ENCODE measurements at regions not wholly inside any gene's neighbourhood (a gene's known extent, or its start where the extent isn't known, plus 50 kb on each side); places are given as distances from the start of the nearest gene placed in this dataset.

DNA sequence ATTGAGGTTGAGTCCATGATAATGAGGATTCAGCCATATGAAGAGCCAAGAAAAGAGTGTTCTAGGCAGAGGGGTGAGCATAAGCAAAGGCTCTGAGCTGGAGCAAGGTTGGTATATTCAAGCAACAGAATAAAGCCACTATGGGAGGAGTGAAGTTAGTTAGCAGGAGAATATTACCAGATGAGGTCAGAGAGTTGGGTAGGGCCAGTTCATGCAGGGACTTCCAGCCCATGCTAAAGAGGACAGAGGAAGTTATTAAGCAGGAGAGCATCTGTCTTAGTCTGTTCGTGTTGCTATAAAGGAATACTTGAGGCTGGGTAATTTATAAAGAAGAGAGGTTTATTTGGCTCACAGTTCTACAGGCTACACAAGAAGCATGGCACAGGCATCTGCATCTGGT, 57.1 kb upstream of the ATG10 start:
- DNase-seq, result no peak

DNA sequence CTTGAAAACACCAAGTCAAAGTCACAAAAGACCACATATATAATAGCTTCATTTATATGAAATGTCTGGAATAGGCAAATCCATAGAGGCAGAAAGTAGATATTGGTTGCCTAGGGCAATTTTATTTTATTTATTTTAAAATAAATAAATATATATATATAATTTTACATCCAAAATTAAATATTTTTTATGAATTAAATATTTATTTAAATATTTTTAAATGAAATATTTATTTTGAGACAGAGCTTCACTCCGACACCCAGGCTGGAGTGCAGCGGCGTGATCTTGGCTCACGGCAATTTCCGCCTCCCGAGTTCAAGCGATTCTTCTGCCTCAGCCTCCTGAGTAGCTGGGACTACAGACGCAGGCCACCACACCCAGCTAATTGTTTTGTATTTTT, 58.9 kb upstream of the ATG10 start:
- no peak for DNase-seq

DNA sequence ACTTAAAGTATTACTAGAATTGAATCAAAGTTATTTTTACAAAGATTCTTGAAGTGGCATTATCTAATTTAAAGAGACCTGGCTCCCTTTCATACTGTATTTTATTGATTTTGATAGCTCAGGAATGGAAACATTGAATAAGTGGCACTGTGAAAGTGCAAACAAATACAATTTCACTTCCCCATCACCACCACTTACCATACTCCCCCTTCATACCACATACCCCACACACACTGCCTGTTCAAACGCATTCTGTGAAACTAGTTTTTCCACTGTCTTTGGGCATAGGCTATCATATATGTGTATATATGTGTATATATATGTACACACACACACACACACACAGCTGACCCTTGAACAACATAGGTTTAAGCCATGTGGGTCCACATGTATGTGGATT, 62.1 kb upstream of the ATG10 start:
- no peak for DNase-seq

DNA sequence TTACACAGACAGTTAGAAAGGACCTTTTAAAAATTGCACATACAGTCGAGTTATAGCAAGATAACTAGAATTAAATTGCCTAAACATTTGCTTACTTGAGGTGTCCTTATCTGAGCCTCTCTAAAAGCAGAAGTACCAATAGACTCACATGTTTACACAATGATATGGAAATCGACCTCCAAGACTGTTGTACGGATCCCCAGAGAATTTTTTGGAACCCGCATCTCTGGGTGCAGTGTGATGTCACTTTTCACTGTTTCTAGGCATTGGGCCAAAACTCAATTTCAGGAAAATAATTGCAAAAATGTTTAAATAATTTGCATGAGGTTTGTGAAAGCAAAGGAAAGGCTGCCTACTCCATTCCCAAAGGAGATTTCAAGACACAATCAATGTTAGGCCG, 63.1 kb upstream of the ATG10 start:
- DNase-seq, result no peak

DNA sequence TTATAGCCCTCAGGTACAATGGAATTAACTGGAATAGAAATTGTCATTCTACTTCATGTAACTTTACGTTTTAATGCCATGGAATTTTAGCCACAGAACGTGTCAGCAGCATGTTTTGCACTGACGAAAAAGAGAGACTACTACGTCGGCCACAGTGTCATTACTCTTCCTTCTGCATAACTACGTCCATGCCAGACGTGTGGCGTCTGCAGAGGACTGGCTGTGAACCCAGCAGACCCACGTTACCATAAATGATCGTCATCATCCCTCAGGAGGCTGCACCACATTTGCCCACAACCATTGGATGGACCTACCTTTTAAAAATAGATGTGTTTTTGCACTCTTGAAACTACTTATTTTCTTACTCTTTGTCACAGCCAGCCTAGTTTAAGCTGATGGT, 63.8 kb upstream of the ATG10 start:
- DNase-seq, result no peak

DNA sequence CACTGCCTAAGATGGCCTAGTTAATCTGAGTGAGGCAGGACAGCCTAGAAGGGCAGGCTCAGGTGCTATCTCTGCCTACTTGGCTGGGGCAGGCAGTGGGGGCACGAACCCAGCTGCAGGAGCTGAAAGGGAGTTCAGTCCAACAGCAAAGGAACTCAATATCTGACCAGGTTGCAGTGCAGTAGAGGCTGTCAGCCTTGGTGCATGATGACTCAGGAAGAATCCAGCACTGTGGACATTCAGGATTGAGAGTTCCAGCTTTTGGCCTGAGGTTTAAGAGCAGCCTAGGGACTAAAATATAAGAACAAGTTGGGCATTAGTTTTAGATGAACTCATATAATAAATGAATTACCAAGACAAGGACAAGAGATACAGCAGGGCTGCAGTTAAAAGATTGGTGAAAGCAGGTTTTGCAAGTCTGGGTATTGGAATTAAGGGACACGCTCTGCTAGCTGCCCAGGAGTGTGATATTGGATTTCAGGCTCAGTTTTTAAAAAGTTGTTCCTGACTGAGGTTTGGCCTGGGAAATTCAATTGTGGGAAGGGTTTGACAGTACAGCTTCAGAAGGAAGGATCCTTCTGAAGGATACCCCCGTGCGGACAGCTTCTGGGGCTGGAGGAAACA, 64.7 kb upstream of the ATG10 start:
- no peak for DNase-seq

DNA sequence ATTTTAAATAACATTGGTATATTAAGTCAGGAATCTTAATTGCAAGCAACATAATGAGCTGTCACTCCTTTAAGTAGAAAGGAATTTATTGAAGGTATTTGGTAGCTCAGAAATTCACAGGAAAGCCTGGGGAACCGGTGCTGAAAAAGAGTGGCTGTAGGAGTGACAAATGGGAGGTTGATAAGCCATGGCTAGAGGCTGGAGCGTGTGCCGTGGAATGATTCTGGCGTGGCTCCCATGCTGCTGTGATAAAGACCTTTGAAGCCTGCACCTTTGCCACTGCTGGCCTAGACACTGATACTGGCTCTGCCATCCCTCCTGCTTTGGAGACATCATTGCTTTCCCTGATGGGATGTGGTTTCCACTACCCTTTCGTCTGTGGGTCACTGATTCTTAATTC, 65.7 kb upstream of the ATG10 start:
- DNase-seq, result no peak

DNA sequence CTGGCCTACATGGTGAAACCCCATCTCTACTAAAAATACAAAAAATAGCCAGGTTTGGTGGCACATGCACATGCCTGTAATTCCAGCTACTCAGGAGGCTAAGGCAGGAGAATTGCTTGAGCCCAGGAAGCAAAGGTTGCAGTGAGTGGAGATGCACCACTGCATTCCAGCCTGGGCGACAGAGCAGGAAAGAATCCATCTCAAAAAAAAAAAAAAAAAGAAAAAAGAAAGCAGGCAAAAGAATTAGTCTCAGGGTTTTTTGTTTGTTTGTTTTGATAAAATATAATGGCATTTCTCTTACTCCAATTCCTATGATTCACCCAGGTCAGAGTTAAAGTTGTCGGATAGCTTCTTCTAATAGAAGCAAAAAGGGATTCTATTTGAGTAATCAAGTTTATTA, 67.0 kb upstream of the ATG10 start:
- no peak for DNase-seq

DNA sequence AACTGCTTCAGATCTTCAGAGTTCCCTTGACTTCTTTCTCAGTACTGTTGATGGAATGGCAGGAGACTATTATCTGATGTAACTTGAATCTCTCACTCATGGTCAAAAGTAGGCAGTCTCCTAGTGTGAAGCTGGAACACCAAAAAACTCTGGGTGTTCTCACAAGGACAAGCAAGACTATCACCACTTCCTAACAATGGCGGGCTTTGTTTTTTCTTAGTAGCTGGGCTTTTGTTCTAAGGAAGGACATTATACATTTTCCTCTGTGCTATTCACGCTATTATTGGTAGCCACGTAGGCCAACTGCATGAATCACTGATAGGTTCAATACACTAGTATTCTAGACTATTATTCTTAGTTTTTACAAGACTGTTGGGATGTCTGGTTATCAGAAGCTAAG, 67.7 kb upstream of the ATG10 start:
- no peak for DNase-seq

DNA sequence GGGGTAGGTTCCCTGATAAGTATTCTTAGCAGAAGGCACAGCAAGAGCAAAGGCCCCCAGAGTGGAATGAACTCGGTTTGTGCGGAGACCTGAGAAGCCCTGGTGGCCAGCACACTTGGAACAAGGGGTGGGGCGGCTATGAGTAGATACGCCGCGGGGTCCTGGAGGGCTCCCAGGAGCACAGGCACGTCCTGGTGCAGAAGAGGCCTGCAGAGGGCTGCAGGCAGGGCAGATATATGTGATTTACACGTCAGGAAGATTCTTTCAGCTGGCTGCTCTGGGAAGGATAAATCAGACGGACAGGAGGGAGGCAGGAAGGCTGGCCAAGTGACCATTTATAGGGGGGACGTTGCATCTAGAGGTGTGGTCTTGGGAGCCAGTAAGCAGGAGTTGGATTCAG, 70.2 kb upstream of the ATG10 start:
- no peak for DNase-seq

DNA sequence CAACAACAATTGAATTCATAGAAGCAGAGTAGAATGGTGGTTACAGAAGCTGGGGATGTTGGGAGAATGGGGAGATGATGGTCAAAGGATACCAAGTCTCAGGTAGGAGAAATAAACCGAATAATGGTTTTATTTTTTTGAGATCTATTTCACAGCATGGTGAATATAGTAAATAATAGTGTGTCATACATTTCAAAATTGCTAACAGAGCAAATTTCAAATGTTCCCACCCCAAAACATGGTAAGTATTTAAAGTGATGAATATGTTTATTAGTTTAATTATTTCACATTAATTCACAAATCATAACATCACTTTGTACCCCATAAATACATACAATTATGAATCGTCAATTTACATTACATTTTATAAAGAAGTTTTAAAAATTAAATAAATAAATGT, 72.7 kb upstream of the ATG10 start:
- DNase-seq, result no peak

DNA sequence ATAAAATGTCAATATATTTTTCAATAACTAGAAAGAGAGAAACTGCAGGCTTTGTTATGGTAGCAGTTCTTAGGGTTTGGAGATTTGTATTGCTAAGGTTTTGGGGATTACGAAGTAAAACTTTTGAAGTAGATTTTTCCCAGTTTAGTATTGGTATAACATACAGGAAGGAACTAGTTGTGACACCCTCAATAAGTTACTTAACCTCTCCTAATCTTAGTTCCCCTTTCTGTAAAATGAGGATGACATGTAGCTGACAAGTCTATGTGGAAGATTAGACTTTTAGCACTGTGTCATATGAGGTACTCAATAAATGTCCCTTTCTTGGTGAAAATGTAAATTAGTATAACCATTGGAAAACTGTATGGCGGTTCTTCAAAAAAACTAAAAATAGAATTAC, 73.4 kb upstream of the ATG10 start:
- DNase-seq, result no peak

DNA sequence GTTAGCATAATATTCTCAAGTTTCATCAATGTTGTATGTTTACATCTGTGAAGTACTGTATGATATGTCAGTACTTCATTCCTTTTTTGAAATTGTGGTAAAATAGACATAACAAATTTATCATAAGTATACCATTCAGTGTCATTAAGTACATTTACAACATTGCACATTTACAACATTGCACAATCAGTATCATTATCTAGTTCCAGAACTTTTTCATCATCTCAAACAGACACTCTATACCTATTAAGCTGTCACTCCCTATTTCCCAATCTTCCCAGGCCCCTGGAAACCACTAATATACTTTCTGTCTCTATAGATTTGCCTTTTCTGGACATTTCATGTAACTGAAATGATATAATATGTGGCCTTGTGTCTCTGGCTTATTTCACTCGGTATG, 75.1 kb upstream of the ATG10 start:
- DNase-seq, result no peak

DNA sequence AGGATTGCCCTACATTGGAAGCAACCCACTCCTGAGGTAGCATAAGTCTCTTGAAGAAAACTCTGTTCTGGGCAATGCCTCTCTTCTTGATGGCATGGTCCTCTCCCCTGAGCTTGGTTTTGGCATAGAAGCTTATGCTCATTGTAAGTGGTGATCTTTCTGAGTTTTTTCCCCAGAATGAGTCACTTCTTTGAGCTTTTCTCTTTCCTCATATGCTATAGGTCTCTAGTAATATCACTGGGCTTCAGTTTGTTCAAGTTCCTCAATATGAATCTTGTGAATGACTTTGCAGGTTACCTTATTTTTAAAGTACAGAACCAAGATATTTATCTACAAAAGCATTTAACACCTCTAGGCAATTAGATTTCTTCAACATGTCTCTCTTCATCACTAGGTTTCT, 76.5 kb upstream of the ATG10 start:
- DNase-seq, result no peak

DNA sequence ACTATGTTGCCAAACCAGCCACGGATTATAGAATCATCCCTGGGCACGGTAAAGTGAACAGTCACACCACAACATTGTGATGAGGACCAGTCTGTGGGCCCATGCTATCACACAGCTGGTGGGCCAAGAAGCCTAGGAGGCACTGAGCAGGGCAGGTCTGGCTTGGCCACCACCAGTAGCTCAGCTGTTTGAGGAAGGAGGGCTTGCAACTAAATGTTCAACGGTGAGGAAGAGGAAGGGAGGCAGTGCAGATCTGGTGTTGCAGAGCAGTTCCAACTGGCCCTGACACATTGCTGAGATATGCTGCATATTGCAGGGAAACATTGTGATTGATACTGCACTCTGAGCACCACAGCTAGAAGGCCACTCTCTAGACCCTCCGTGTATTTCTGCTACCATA, 77.9 kb upstream of the ATG10 start:
- DNase-seq, result no peak

DNA sequence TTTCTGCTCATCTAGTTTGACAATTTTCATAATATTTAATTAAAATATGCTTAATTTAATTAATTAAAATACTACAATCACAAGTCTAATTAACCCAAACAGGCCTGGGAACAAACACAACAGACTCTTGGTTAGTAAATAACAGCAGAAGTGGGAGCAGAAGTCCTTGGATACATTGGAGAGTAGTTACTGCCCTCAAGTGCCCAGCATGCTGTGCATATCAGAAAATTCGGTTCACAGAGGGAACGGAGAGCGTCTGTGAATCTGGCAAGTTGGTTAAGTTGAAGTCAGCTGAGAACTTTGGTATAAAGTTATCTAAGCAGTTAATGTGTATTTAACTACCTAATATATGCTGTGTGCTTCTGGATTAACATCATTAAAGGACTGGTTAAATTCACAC, 87.0 kb upstream of the ATG10 start:
- no peak for DNase-seq

DNA sequence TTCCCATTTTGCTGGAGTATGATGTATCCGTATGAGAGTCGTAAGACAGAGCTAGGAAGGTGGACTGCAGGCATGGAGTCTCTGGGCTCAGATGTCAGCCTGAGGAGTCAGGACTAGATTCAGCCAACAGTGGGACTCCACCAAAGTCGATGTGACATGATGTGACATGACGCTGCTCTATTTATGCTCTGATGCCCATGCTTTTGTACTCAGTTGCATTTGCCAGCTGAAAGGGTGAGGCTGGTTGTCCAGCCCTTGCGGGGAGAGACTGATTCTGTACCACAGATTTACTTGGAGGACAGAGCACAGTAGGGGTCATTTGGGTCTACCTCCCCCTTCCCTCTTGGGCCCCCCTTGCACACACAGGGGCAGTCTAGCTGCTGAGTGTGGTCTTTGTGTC, 88.5 kb upstream of the ATG10 start:
- no peak for DNase-seq

DNA sequence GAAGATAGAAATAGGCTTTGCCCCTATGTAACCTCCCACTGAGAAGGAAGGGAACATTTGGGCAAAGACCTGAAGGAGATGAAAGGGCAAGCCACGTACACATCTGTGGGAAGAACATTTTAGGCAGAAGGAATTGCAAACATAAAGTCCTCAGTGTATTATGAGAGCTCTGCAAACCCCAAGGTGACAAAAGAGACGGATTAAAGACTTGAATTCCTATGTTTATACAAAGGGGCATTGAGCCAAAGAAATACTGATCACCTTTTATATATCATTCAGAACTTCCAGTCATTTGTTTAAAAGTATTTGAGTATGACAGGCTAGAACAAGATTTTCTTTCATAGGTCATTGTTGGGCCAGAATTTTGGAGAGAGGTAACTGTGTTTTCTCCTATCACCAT, 90.2 kb upstream of the ATG10 start:
- DNase-seq, result no peak

DNA sequence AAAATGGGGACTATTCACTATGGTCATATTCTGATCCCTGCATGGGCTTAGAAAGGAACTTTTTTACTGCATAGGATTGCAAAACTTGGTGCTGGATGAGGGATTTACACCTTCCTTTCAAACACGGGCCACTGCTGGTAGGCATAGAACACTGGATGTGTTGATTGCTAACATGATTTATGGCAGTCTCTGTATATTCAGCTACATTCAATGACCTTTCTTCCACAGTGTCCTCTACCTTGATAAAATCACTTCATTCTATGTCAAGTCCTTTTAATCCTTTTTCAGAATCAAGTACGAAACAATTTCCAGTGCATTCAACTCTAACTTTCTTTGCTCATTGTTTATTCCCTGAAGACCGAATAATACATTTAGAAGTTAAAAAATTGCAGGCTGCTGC, 91.9 kb upstream of the ATG10 start:
- DNase-seq, result no peak

DNA sequence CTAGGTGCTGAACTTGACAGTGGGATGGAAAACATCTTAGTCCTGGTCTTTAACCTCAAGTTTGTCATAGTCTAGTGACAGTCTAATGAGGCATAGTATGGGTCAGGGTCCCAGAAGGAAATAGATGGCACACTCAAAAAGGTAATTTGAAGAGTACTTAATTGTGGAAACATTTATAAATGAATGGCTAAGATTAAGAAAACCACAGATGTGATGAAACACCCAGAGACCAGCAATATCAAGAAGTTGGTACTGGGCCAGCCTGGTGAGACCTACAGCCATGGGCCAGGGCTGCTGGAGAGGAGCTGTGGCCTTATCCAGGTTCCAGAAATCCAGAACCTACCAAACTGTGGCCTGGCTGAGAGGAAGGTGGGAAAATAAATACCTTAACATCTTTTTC, 93.5 kb upstream of the ATG10 start:
- no peak for DNase-seq

DNA sequence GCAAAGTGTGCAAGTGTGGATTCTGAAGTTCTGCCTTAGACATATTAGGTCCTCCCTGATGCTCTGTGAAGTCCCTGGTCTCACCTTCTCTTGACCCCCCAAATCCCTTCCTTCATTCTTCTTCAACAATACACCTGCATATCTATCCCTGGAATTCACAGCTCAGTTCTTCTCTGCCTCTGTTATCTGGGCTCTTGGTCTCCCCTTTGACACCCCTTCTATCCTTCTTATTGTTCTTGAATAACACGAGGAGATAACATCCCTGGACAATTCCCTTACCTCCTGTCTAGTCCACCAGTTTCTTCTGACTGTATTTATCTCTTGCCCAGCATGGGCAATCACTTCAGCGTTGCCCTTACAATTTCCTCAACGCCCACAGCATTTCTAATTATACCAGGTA, 104.8 kb upstream of the ATG10 start:
- no peak for DNase-seq

DNA sequence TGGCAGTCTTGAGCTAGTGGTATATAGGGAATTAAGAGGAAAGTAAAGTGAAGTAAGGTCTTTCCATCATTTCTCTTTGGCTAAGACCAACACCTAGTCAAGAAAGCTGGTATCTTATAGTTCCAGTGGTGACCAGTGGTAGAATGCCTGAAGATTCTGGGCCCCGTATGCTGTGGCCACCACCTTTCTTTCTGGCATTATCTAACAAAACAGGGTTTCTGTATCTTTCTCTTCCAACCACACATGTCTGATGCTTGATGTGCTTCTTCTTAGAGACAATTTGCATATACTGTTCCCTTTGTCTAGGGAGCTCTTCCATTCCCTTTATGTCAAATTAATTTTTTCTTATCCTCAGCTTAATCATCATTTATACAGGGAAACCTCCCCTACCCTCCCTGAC, 109.9 kb upstream of the SSBP2 start:
- no peak for DNase-seq

DNA sequence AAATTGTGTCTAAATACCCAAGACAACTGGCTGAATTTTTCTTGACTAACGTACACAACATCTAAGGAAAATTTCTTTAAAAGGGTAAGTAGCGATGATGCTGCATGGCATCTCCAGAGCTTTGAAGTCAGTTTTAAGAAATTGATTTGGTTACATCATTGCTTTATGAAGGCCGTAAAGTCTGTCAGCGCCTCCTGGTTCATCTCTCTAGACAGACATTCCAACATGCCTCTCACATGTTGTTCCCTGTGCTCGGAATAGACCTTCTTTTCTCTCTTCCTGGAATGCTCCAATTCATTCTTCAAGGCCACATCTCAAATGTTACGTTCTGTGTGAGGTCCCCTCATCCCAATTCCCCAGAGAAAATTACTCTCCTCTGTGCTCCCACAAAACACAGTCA, 108.7 kb upstream of the SSBP2 start:
- DNase-seq, result no peak

DNA sequence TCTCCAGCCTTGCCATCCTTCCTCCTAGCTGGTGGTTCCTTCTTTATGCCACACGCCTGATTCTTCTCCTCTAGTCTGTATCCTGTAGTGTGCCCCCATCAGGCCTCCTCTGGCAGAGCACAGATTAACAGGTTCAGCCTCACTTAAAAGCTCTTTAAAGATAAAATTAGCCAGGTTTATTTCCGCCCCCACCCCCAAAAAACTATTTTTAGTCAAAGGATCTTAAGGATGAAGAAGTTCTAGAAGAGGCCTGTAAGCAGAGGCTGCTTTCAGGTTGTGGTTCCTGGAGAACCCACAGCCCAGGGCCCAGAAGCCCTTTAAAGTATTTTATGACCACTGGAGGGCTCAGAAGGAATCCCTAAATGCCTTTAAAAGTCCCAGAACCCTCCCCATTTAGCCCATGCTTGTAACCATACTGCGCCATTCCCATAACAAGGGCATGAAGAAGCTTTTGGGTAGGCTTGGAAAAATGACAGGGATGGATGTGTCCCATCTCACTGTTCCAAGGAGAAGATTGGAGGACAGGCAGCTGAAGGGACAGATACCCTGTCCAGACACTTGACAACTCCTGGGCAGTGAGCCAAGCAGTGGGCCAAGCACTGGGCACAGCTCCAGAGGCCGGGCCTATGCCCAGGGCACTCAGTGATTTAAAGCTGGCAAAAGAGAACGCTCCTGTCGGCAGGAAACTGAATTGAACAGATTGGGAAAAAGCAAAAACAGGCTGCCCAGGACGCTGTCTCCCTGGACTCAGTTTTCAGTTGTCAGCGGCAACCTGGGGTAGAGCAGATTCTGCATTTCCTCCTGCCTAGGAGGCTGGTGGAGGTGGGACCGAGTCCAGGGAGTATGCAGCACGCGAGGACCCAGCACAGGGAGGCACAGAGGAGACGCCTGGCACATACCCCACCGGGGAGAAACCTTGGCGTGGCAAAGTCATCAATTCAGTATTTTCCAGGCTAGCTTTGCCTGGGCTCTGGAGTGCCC, 106.3 kb upstream of the SSBP2 start:
- peak; percentile 59 to 89 (median 71) for DNase-seq

DNA sequence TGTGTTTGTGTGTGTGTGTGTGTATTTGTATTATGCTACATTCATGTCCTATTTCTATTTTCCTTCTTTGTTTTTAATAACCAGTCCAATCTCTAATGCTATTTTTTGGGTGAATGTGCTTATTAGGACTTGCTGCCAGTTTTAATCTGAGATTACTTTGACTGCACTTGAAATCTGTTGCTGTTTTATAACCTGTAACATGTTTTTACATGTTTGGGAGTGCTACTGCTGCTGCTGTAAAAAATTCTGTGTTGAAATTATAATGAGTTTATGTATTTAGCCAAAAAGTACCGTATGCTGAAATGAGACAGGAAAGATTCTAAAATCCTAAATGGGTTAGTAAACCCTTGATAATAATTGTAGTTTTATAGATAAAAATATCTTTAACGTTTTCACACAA, 104.7 kb upstream of the SSBP2 start:
- DNase-seq, result peak in 1 of 3 experiments; percentile 35

All from NCI-H1417 (cell line).